Stimulated activated CD8-positive, alpha-beta memory T cell treated with anti-CD3 and anti-CD28 coated beads, Interleukin-12 subunit alpha, Interleukin-12 subunit beta, amount 100 ng/mL, for 1 hour (primary cell): ENCODE measurements at regions not wholly inside any gene's neighbourhood (a gene's known extent, or its start where the extent isn't known, plus 50 kb on each side); places are given as distances from the start of the nearest gene placed in this dataset.

Source experiments
- DNase-seq: peaks from one replicate; pipeline ENCODE4 v3.0.0-alpha.2; 2020; ENCODE audit warnings: low read depth

DNA sequence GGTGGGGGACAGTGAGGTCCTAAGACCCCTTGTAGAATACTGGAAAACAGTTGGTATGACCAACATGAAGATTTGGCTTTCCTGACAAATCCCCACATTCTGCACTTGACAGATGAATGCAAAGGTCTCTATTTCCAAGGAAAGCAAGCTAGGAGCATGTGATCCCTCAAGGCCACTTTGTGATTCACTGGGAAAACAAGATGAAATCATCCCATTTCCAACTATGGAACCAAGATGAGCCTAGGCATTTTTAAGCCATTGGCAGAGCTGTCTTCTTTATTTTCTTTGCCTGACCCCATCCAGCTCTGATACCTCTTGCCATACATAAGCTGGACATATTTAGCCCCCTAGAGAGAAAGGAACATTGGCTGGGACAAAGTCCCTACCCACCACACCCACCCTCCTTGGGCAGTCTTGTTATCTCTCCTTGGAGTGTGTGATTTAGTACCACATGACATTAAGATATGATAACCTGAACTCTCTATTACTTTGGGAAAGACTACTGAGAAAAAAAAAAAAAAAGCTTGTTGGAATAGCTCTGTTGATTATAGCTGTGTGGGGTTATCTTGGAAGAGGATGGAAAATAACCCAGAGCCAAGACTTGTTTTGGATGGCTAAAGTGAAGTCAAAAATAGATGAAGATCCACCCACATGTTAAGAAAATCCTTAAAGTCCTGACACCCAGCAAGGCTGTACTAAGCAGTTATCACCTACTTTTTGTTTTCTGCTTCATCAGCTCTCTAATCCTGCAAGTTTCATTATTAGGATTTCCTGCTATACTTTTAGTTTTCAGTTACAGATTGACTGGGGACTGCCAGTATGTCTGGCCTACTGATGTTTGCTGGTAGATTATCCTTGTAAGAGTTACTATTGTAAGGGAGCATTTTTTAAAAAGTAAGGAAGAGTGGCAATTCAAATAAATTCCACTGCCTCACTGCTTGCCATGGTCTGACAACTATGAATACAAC lies 90.1 kb upstream of the PREP start:
- no peak for DNase-seq

DNA sequence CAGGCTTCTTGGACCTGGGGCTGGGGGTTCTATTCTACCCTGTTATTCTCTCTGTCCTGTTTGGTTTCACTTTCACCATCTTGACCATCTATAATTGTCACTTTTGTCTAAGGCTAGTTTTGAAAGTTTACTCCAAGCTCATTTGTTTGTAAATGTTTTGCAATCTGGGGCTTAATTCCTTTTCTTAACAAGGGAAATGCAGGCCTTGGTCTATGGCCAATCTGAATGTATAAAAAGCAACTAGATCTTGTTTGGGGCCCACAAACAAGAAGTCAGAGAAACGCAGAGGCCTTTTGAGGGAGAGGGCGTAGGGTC lies 86.3 kb upstream of the PREP start:
- no peak for DNase-seq

DNA sequence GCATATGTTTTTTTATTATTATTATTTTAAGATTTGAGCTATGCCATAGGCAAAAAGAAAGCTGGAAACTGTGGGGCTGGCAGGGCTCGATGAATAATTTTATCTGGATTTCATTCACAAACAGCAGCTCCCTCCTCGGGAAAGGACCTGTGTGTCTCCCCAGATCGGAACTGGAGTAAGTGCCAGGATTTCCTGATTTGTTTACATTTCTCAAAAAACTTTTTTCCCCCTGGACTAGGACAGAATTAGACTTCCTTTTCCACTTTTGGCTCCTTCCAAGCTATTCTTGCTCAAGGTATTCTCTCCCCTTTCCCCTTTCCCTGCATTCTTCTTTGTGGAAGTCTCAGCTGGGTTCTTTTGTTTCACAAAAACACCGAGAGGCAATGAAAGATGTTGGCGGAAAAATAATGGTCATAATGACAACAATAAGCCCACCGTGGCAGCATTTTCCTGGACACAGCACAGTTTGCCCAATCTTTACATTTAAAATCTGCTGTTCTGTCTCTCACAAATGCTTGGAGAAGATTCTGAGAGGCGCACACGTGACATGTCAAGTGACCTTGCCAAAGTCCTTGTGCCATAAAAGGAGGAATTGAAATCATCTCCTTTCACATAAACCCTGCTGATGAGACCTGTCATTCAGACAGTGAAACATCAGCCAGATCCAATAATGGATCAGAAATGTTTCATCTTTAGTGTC lies 85.8 kb upstream of the PREP start:
- no peak for DNase-seq

DNA sequence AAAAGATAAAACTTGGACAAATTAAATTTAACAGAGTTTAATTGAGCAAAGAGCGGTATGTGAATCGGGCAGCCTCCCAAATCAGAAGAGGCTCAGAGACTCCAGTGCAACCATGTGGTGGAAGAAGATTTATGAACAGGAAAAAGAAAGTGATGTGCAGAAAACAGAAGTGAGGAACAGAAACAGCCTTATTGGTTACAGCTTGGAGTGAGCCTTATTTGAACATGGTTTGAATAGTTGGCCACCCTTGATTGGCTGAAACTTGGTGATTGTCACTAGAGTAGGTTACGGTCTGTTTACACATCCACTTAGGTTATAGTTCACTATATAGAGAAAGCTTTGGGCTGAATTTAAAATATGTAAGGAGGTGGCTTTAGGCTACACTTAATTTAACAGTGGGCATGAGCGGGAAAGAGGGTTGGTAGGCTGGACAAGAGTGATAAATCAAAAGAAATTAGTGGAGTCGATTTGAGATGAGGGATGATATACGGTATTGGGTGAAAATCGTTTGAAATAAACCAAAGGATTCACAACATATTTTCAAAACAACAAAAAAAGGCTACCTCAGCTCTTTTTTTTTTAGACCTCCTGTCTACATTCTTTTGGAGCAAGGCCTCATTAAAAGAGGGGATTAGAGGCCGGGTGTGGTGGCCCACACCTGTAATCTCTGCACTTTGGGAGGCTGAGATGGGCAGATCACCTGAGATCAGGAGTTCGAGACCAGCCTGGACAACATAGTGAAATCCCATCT lies 84.3 kb upstream of the PREP start:
- DNase-seq, result no peak

DNA sequence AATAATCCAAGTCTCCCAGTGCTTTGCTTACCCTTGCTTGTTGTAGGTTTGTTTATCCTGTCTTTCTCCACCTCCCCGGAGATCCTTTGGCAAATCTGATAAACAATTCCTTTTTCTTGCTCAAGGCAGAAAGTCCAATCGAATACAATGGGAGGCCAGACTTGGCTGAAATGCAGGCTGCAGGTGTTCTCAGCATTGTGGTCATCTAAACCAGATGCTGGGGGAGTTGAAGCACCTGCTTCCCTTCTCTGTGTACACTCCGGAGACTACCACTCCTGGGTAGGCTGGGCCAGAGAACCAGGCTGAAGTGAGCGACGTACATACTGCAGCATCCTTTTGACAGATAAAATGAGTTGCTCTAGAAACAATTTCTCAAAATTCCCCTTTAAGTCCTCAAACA lies 82.6 kb upstream of the PREP start:
- DNase-seq, result no peak

DNA sequence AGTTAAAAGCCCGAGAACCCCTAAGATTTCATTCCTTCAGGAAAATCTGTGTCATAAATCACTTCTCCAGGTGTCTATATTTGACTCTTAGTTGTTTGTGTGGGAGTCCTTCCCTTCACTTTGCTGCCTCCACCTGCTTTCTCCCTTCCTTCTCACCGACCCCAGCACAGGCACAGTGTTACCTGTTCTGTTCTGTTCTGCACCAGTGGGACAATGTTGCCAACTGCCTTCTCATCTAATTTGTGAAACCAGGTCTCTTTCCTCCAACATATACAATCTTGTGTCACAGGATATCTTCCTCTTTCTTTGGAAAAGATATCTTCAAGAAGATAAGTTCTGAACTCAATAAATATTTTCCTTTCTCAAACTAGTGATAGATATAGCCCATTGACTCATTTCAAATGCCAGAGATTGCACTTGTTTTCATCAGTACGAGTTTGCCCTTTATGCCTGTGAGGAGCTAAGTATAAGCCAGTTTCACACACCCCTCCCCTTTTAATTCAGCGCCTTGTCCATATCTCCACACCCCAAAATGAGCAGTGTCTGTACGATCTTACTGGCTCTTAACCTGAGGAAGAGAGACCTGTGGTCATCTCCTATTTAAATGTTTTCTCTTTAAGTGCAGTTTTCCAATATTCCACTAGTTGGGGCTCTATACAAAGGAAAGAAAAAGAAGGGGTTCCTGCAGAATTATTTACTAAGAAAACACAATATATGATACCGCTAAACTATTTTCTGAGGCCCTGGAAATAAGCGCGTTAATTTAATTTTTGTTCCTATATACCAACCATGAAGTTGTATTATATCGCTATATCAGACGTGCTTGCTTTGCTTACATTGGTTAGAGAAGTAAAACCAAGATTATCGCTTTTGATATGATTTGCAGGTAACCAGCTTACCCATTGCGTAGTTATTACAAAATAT lies 81.6 kb upstream of the PREP start:
- no peak for DNase-seq

DNA sequence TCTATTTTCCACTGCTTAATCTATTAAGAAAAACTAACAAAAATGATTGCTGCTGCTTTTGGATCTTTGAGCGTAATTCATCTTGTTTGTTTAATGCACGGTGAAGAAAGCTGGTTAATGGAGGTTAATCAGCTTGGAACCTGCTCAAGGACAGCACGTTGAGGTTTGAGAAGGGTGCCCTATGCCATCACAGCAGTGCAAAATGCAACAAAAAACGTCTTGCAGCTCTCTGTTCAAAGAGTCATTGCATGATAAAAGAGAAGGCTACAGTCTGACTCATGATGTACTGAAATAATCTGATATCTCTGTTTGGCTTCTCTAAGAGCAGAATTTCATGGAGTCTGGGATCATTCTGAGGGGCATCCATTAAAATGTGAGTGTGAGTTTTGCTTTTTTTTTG lies 80.6 kb upstream of the PREP start:
- DNase-seq, result no peak

DNA sequence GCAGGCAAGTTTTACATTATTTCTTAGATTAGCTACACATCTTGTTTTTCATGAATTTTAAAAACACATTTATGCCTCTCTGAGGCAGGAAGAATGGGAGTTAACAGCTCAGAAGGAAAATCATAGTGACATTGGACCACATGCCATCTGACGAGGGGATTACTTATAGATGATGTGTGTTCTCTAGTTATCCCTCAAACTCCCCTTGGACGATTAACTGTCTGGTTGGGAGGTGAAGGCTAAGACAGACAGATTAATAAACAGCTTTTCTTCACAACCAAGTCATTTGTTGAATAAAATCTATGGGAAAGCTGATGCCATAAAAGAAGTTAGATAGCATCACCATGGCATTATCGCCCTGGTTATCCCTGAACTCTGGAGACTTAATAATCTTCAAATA lies 80.0 kb upstream of the PREP start:
- DNase-seq, result no peak

DNA sequence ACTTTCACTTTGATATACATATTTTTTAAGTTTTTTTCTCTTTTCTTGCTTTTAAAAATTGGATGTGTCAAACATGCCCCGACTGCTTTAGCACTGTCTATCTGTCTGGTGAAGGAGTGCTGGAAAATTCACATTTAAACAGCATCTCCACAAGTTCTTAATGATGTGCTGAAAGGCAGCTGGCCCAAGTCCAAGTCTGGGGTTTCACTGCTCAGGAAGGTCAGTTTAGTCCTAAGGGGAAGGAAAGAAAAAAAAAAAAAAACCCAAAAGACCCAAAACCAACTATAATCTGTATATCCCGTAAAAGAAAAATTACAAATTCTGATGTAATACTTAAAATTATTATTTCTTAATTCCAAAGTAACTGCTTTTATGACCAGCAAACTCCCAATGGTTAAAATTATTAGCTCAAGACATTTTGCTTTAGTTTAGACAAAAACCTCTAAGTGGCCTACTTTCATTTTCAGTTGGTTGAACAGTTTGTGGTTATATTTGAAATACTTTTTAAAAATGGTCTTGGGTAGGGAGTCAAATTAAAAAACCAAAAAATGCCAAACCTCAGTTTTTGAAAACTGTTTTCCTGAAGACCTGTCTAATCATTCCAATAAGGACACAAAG lies 79.5 kb upstream of the PREP start:
- DNase-seq, result no peak

DNA sequence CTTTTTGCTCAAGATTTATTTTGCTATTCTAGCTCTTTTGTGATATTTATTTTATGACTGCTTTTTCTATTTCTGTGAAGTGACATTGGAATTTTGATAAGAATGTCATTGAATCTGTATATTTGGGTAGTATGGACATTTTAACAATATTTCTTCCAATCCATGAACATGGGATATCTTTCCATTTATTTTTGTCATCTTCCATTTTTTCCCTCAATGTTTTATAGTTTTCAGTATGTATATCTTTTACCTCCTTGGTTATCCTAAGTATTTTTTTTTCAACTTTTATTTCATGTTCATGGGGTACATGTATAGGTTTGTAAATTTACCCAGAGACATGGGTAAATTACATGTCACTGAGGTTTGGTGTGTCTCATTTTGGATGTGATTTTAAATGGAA lies 74.1 kb upstream of the PREP start:
- no peak for DNase-seq

DNA sequence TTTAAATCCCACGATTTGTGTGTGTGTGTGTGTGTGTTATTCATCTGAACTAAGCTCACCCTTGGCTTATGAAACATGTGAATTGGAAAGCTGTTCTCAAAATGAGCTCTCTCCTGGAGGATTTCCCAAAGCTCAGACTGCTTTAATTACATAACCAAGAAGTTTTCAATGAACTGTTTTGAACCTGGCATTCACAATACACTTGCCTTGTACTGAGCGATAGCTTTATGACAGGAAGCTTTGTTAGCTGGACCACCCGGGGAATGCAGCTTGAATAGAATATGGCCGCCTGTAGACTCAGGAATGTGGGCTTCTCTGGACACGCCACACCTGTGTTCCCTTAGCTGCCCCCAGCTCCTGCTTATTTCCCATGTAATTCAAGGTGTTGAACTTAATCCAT lies 71.4 kb upstream of the PREP start:
- DNase-seq, result no peak

DNA sequence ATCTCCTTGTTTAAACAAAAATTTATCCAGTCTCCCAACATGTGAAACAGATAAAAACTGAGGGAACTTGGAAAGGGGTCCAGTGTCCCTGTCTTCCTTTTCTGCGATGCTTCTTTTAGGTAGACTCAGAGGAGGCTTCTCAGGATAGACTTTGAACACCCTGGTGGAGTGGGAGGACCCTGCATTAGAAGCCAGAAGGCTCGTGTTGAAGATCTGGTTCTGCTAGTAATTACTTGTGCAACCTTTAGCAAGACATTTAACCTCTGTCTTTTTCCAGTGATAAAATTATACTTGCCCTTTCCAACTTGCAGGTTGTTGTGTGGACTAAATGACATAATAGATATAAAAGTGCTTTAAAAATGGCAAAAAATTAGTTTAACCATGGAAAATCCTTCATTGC lies 67.1 kb upstream of the PREP start:
- DNase-seq, result no peak

DNA sequence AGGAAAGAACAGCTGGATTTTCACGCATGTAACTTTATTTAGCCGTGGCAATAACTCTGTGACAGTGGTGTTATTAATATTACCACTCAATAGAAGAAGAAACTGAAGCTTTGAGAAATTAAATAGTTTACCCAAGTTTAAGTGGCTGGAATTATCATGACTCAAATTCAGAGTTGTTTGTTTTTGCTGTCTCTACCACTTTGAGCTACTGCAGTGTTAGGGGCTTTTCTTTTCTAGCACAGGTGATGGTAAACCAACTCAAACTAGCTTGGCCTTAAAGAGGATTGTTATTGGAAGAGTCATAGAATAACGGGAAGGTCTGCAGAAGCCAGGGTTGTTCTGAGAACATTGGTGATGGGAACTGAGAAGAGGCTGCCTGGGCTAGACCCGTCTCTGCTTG lies 66.0 kb upstream of the PREP start:
- DNase-seq, result no peak

DNA sequence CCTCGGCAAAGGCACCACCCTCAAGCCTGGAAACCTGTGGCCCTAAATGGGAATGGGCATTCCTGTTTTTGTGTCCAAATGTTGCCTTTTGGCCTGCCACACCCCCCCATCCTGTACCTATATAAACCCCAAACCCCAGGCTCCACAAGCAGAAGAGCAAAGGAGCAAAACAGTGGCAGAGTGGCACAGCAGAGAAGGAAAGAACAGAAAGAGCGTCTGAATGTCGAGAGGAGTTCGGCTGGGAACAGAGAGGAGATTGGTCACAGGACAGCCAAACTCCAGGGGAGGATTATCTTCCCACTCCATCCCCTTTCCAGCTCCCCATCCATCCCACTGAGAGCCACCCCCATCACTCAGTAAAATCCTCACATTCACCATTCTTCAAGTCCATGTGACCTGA lies 58.0 kb upstream of the PREP start:
- no peak for DNase-seq

DNA sequence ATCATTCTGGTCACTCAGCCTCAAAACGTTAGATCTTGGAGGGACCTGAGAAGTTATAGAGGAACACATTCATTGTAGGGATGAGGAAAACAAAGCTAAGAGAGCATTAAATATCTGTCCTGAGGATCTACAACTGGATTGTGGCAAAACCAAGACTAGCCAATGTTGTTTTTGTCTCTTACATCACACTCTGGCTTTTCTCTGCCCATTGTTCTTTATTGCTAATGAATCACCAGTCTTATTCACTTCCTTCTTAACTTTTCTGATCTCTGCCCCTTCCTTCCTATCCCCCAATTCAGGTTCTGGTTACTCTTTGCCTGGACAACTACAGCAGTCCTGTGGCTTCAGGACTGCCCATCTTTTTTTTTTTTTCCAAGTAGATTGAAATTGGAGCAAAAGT lies 57.0 kb upstream of the PREP start:
- no peak for DNase-seq

DNA sequence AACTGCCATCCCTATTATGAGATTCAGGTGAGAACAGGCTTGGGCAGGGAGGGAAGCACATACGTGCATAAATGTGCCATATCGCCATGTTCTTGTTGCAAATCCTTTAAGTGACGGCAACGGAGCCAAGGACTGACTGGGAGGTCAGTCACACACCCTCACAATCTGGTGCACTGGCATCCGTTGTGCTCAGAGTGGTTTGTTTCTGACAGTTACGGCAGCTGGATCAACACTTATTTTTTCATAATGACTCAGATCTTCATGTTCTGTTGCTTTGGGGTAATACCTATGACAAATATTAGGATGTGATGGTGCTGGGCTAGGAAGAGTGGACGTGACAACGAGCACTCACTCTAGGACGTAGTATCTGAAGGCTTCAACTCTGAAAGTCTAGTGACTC lies 56.2 kb upstream of the PREP start:
- no peak for DNase-seq

DNA sequence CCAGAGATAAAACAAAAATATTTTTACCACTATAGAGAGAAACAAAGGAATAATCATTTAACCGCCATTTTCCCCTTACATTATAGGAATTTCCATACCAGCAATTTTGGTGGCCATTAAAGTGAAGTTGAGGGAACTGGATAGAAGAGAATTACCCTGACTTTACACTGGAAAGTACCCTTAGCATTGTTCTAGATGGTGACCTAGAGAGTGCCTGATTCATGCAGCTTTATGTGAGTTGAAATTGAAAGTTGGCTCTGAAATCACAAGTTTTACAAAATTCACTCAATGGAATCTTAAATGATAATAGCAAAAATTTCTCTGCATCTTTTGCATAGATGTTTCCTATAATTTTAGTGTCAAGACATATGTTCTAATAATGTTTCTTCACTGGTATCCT lies 55.7 kb upstream of the PREP start:
- DNase-seq, result no peak

DNA sequence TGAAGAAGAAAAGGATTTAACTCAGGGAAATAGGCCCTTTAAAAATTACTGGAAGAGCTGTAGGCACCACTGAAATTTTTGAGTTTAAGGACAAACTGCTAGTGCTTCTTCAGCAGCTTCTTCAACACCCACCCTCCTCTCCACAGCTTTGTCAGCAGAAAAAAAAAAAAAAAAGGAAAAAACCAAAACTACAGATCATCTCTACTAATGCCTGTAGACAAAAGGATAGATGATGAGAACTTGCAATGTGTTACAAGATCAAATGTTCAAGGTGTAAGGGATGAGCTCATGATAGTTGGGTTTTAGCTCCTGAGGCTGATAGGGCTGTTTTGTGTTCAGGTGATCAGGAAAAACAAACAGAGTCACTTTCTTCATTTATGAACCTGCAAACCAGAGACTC lies 55.2 kb upstream of the PREP start:
- DNase-seq, result no peak

DNA sequence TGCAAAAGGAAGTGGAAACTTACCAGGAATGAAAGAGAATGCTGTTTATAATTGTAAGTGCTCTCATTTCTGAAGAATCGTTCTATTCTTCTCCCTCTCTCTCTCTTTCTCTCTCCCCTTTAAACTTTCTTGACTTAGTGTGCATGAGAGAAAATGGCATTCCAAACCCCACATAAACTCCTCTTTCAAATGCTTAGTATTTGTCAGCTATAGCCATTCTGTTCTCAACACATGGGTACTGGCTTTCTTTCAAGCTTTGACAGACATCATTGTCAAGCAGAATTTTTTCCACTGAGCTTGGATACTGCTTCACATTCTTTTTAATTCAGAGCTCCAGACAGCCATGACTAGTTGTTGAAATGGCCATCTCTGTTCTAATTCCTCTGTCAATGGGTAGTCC lies 51.1 kb upstream of the PREP start:
- DNase-seq, result no peak

DNA sequence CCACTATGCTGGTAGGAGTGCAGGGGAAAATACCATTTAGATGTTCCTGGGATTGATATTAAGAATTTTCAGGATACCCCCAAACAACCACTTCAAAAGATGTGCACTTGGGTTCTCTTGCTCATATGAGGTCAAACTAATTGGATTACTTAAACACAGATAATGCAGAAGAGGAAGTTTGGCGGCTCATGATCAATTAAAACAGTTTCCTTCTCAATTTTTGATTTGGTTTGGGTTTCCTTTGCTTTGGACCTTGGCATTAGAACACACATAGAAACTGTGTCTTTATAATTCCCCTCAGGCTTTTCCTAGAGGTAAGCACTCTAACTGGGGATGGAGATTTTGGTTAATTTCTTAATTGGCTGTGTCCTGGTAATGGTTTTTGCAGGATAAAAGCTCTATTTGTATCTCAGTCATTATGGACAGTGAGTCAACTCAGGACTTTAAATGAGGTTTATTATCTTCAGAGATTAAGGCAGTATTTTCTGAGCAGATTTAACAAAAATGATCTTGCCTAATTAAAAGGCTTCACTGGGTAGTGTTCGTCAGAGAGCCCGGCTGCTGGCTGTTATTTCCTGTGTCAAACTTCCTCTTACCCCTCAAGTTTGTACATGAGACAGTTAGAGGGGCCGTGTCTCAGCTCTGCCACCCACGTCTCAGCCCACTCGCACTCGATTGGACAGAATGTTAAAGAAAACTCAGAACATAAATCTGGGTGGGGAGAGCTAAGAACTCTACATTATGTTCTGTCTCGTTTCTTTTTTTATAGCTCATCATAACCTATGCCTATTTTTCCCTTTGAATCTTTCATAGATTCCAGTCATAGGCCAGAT lies 50.3 kb upstream of the PREP start:
- peak; percentile 34 for DNase-seq
